ENCODE measurements at regions not wholly inside any gene's neighbourhood (a gene's known extent, or its start where the extent isn't known, plus 50 kb on each side); places are given as distances from the start of the nearest gene placed in this dataset.

- CTCF ChIA-PET: no interaction called here
- POLR2A ChIA-PET: no interaction called here
- TF ChIP-seq, protein P1, sequence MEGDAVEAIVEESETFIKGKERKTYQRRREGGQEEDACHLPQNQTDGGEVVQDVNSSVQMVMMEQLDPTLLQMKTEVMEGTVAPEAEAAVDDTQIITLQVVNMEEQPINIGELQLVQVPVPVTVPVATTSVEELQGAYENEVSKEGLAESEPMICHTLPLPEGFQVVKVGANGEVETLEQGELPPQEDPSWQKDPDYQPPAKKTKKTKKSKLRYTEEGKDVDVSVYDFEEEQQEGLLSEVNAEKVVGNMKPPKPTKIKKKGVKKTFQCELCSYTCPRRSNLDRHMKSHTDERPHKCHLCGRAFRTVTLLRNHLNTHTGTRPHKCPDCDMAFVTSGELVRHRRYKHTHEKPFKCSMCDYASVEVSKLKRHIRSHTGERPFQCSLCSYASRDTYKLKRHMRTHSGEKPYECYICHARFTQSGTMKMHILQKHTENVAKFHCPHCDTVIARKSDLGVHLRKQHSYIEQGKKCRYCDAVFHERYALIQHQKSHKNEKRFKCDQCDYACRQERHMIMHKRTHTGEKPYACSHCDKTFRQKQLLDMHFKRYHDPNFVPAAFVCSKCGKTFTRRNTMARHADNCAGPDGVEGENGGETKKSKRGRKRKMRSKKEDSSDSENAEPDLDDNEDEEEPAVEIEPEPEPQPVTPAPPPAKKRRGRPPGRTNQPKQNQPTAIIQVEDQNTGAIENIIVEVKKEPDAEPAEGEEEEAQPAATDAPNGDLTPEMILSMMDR (IDR thresholded peaks at IDR 0.05; ENCODE audit: insufficient read depth in 1 of 2, low read depth in 1 of 2, low read length in 1 of 2, severe bottlenecking in 1 of 2, unreplicated experiment in 1 of 2): no peak
- Histone ChIP-seq H3K9me3 (no peaks in the 10 kb centered on the region), H3K4me3 (ENCODE audit: low read depth, low read length) (no peak overlapping the region), H3K36me3 (ENCODE audit: control insufficient read depth, insufficient read depth, low read length) (no peaks in the 10 kb centered on the region), H3K4me1 (no peaks in the 10 kb centered on the region), H3K27me3 (replicated peaks; ENCODE audit: control insufficient read depth, insufficient read depth, low read length) (no peaks in the 10 kb centered on the region)
- no peak for DNase-seq
- H3K36me3 Mint-ChIP-seq (ENCODE audit: insufficient read depth, unreplicated experiment): no peaks in the 10 kb centered on the region
- H3K27ac Mint-ChIP-seq (ENCODE audit: unreplicated experiment): no peak overlapping the region
- H3K27me3 Mint-ChIP-seq (ENCODE audit: insufficient read depth, unreplicated experiment): peaks cover 2% of the 10 kb centered on the region
- H3K4me1 Mint-ChIP-seq (ENCODE audit: low read depth, unreplicated experiment): peaks cover 7% of the 10 kb centered on the region
- H3K4me3 Mint-ChIP-seq (ENCODE audit: unreplicated experiment): no peak overlapping the region
- intact Hi-C loops (cut with micrococcal nuclease; ENCODE audit: unreplicated experiment): loop anchor here (5.0 kb wide), 1 partner anchor 211 kb away; no protein-coding TSS in a partner anchor
- no peaks in the 10 kb centered on the region for H3K9me3 Mint-ChIP-seq (ENCODE audit: unreplicated experiment)
- no TSS peak for BruUV-seq (replicated peaks)
Measured at GRCh38 chr2:128533101-128533500, 214.4 kb upstream of the HS6ST1 start.

- Mint-ChIP-seq H3K4me3 (ENCODE audit: unreplicated experiment) (no peak overlapping the region), H3K9me3 (ENCODE audit: unreplicated experiment) (no peaks in the 10 kb centered on the region), H3K27me3 (ENCODE audit: insufficient read depth, unreplicated experiment) (no peaks in the 10 kb centered on the region), H3K4me1 (ENCODE audit: low read depth, unreplicated experiment) (peaks cover 7% of the 10 kb centered on the region), H3K27ac (ENCODE audit: unreplicated experiment) (no peak overlapping the region), H3K36me3 (ENCODE audit: insufficient read depth, unreplicated experiment) (no peaks in the 10 kb centered on the region)
- no peaks in the 10 kb centered on the region for H3K36me3 ChIP-seq (ENCODE audit: control insufficient read depth, insufficient read depth, low read length)
- POLR2A ChIA-PET: no interaction called here
- no peaks in the 10 kb centered on the region for H3K4me1 ChIP-seq
- H3K9me3 ChIP-seq: no peaks in the 10 kb centered on the region
- no TSS peak for BruUV-seq (replicated peaks)
- intact Hi-C loops (cut with micrococcal nuclease; ENCODE audit: unreplicated experiment): loop anchor here (5.0 kb wide), 1 partner anchor 213 kb away; no protein-coding TSS in a partner anchor
- no peak for DNase-seq
- TF ChIP-seq, protein P1 (IDR thresholded peaks at IDR 0.05; ENCODE audit: insufficient read depth in 1 of 2, low read depth in 1 of 2, low read length in 1 of 2, severe bottlenecking in 1 of 2, unreplicated experiment in 1 of 2): no peak
- H3K27me3 ChIP-seq (replicated peaks; ENCODE audit: control insufficient read depth, insufficient read depth, low read length): no peaks in the 10 kb centered on the region
- H3K4me3 ChIP-seq (ENCODE audit: low read depth, low read length): no peak overlapping the region
- CTCF ChIA-PET: no interaction called here
Measured at GRCh38 chr2:128534688-128535392, 216.2 kb upstream of the HS6ST1 start.

DNA sequence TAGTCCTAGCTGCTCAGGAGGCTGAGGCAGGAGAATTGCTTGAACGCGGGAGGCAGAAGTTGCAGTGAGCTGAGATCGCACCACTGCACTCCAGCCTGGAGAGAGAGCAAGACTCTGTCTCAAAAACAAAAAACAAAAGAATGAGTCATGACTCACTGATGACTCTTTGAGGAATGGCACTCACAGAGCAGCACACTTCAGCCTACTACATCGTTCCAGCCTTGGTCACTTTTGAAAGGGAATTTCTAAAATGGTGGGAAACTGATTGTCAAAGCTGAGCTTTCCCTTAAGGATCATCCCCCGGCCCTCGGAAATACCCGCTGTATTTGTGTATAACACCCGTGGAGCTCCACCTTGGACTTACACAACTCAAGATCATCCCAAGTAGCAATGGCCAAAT lies 217.3 kb upstream of the HS6ST1 start:
- H3K9me3 Mint-ChIP-seq (ENCODE audit: unreplicated experiment): no peaks in the 10 kb centered on the region
- Histone ChIP-seq H3K4me3 (ENCODE audit: low read depth, low read length) (no peak overlapping the region), H3K36me3 (ENCODE audit: control insufficient read depth, insufficient read depth, low read length) (no peaks in the 10 kb centered on the region), H3K9me3 (no peaks in the 10 kb centered on the region), H3K27me3 (replicated peaks; ENCODE audit: control insufficient read depth, insufficient read depth, low read length) (no peaks in the 10 kb centered on the region), H3K4me1 (no peaks in the 10 kb centered on the region)
- no peak overlapping the region for H3K4me3 Mint-ChIP-seq (ENCODE audit: unreplicated experiment)
- no peak overlapping the region for H3K27ac Mint-ChIP-seq (ENCODE audit: unreplicated experiment)
- POLR2A ChIA-PET: no interaction called here
- H3K27me3 Mint-ChIP-seq (ENCODE audit: insufficient read depth, unreplicated experiment): no peaks in the 10 kb centered on the region
- TF ChIP-seq, protein P1 (IDR thresholded peaks at IDR 0.05; ENCODE audit: insufficient read depth in 1 of 2, low read depth in 1 of 2, low read length in 1 of 2, severe bottlenecking in 1 of 2, unreplicated experiment in 1 of 2): no peak
- CTCF ChIA-PET: no interaction called here
- H3K4me1 Mint-ChIP-seq (ENCODE audit: low read depth, unreplicated experiment): peaks cover 7% of the 10 kb centered on the region
- no peak for DNase-seq
- intact Hi-C loops (cut with micrococcal nuclease; ENCODE audit: unreplicated experiment): no loop called here
- no TSS peak for BruUV-seq (replicated peaks)
- no peaks in the 10 kb centered on the region for H3K36me3 Mint-ChIP-seq (ENCODE audit: insufficient read depth, unreplicated experiment)

Data from Caco-2 (cell line).